OCI-LY7 (cell line): ENCODE measurements at regions not wholly inside any gene's neighbourhood (a gene's known extent, or its start where the extent isn't known, plus 50 kb on each side); places are given as distances from the start of the nearest gene placed in this dataset.

Experiments
- EZH2phosphoT487 ChIP-seq: fragments of 200-600 bp; sonication (generic); IDR thresholded peaks from 2 replicates; pipeline ENCODE4 v1.6.1; 2018; ENCODE audit warnings: low read depth, borderline replicate concordance, mild to moderate bottlenecking, mixed run types, antibody characterized with exemption, low read length, moderate library complexity, mixed read lengths
- TF ChIP-seq, protein P1 (sequence below): fragments of 200-600 bp; sonication (generic); conservative IDR thresholded peaks from 2 replicates; pipeline ENCODE4 v1.5.1; 2014; ENCODE audit warnings: mild to moderate bottlenecking, antibody characterized with exemption, low read length, moderate library complexity, mixed read lengths

DNA sequence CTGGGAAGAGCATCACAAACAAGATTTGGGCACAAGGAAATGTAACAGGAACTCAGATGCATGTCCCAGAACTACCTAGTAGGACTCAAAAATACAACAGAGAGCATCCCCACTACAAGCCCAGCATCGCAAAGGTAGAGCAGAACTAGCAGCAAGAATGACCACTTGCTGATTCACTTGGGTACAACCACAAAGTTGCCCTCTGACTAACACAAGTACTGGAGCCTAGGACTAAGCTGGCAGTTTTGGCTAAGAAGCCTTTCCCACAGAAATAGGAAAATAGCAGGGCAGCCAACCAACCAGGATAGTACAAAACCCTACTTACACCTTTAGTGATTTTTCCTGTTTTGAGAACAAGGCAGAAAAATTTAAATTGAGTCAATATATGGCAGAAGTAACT is 193.8 kb downstream of the PAX3 start:
- TF ChIP-seq, protein P1, sequence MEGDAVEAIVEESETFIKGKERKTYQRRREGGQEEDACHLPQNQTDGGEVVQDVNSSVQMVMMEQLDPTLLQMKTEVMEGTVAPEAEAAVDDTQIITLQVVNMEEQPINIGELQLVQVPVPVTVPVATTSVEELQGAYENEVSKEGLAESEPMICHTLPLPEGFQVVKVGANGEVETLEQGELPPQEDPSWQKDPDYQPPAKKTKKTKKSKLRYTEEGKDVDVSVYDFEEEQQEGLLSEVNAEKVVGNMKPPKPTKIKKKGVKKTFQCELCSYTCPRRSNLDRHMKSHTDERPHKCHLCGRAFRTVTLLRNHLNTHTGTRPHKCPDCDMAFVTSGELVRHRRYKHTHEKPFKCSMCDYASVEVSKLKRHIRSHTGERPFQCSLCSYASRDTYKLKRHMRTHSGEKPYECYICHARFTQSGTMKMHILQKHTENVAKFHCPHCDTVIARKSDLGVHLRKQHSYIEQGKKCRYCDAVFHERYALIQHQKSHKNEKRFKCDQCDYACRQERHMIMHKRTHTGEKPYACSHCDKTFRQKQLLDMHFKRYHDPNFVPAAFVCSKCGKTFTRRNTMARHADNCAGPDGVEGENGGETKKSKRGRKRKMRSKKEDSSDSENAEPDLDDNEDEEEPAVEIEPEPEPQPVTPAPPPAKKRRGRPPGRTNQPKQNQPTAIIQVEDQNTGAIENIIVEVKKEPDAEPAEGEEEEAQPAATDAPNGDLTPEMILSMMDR: no peak
- TF ChIP-seq EZH2phosphoT487: no peak
